Keratinocyte (primary cell): ENCODE measurements at regions not wholly inside any gene's neighbourhood (a gene's known extent, or its start where the extent isn't known, plus 50 kb on each side); places are given as distances from the start of the nearest gene placed in this dataset.

Experiments
- DNase-seq: peaks from one replicate; pipeline ENCODE4 v3.0.0-alpha.2; 2011; ENCODE audit warnings: low read depth, missing footprints, low spot score
- FAIRE-seq: peaks from 2 replicates; lab custom pipeline; 2011; peaks lifted over from hg19 to GRCh38; lab: Jason Lieb, UNC
- H2AFZ ChIP-seq: 2 replicates; pipeline ENCODE4 v1.6.0; 2012; ENCODE audit warnings: low read length, control low read depth, inconsistent platforms; ENCODE audit not compliant: control insufficient read depth
- H3K27ac ChIP-seq: 2 replicates; pipeline ENCODE4 v1.5.1; 2011; ENCODE audit warnings: low read length; ENCODE audit not compliant: control insufficient read depth, insufficient read depth
- H3K27me3 ChIP-seq: 3 replicates; pipeline ENCODE4 v1.6.0; 2011; ENCODE audit warnings: low read length; ENCODE audit not compliant: control insufficient read depth, insufficient read depth; ENCODE audit errors: extremely low read depth
- H3K36me3 ChIP-seq, 2 experiments: 2 replicates in 1 of 2; 3 replicates in 1 of 2; pipeline ENCODE4 v1.5.1; 2011; ENCODE audit warnings: low read length in 2 of 2, mild to moderate bottlenecking in 1 of 2; ENCODE audit not compliant: control insufficient read depth in 2 of 2, insufficient read depth in 2 of 2; ENCODE audit errors: extremely low read depth in 1 of 2
- H3K4me1 ChIP-seq: 3 replicates; pipeline ENCODE4 v1.5.1; 2011; ENCODE audit warnings: low read length; ENCODE audit not compliant: control insufficient read depth, insufficient read depth; ENCODE audit errors: extremely low read depth
- H3K4me2 ChIP-seq: 3 replicates; pipeline ENCODE4 v1.6.0; 2011; ENCODE audit warnings: low read depth, low read length; ENCODE audit not compliant: control insufficient read depth, insufficient read depth; ENCODE audit errors: extremely low read depth
- H3K4me3 ChIP-seq, 3 experiments: fragments of 200-600 bp in 1 of 3; sonication (generic) in 1 of 3; 2 replicates in 2 of 3; 3 replicates in 1 of 3; pipeline ENCODE4 v1.5.1; 2011 to 2016; ENCODE audit warnings: low read length in 3 of 3, mild to moderate bottlenecking in 3 of 3, control low read depth in 2 of 3, inconsistent platforms in 1 of 3, low read depth in 1 of 3, mixed read lengths in 1 of 3, mixed run types in 1 of 3, moderate library complexity in 1 of 3; ENCODE audit not compliant: control insufficient read depth in 2 of 3, insufficient read depth in 2 of 3; ENCODE audit errors: extremely low read depth in 1 of 3
- H3K79me2 ChIP-seq: 2 replicates; pipeline ENCODE4 v1.6.0; 2012; ENCODE audit warnings: low read length; ENCODE audit not compliant: control insufficient read depth, insufficient read depth
- H3K9ac ChIP-seq: 3 replicates; pipeline ENCODE4 v1.6.0; 2011; ENCODE audit warnings: low read length; ENCODE audit not compliant: control insufficient read depth, insufficient read depth; ENCODE audit errors: extremely low read depth
- H3K9me1 ChIP-seq: 3 replicates; pipeline ENCODE4 v1.6.0; 2011; ENCODE audit warnings: low read length; ENCODE audit not compliant: control insufficient read depth, insufficient read depth; ENCODE audit errors: extremely low read depth
- H3K9me3 ChIP-seq: 2 replicates; pipeline ENCODE4 v1.5.1; 2012; ENCODE audit warnings: low read depth, low read length; ENCODE audit not compliant: control insufficient read depth
- H4K20me1 ChIP-seq: 3 replicates; pipeline ENCODE4 v1.6.0; 2011; ENCODE audit warnings: low read length; ENCODE audit not compliant: control insufficient read depth, insufficient read depth; ENCODE audit errors: extremely low read depth
- EZH2 ChIP-seq: IDR thresholded peaks from one replicate; pipeline ENCODE4 v1.6.1; 2012; ENCODE audit warnings: inconsistent platforms, mild to moderate bottlenecking, low read length, moderate library complexity
- dilution Hi-C: fragments of 300-500 bp; cut with MboI; formaldehyde crosslinking; loops from one replicate; pipeline ENCODE4 v1.7.0; 2020; ENCODE audit warnings: low sequenced_read_pairs; ENCODE audit not compliant: extremely low pct_ligation_motif_present
- TF ChIP-seq, protein P1 (sequence below), 3 experiments: IDR thresholded peaks in 1 of 3; conservative IDR thresholded peaks in 1 of 3; optimal IDR thresholded peaks in 1 of 3; 2 replicates in 2 of 3; 3 replicates in 1 of 3; pipeline versions ENCODE3 to v1.5.1; 2011; ENCODE audit warnings: low read length in 3 of 3, mild to moderate bottlenecking in 3 of 3, moderate library complexity in 2 of 3, control low read depth in 1 of 3, inconsistent platforms in 1 of 3; ENCODE audit not compliant: insufficient read depth in 2 of 3; ENCODE audit errors: extremely low read depth in 1 of 3

GRCh38 chr2:75415731-75416130, 145.0 kb downstream of the EVA1A start:
- no peak for FAIRE-seq

GRCh38 chr2:75415111-75415626, 145.6 kb downstream of the EVA1A start:
- H3K9me3 ChIP-seq: no peaks in the 10 kb centered on the region
- H3K4me1 ChIP-seq: no peaks in the 10 kb centered on the region
- FAIRE-seq (no peak), DNase-seq (no peak)
- H3K27ac ChIP-seq: no peak overlapping the region
- dilution Hi-C loops: loop anchor here (25.0 kb wide), 1 partner anchor 178 kb away; no protein-coding TSS in a partner anchor
- peaks cover 2% of the 10 kb centered on the region for H3K27me3 ChIP-seq
- H3K9me1 ChIP-seq: no peaks in the 10 kb centered on the region
- no peaks in the 10 kb centered on the region for H3K79me2 ChIP-seq
- H2AFZ ChIP-seq: no peak overlapping the region
- H3K4me3 ChIP-seq: no peak overlapping the region
- H3K36me3 ChIP-seq: no peaks in the 10 kb centered on the region
- no peaks in the 10 kb centered on the region for H4K20me1 ChIP-seq
- TF ChIP-seq, protein P1, sequence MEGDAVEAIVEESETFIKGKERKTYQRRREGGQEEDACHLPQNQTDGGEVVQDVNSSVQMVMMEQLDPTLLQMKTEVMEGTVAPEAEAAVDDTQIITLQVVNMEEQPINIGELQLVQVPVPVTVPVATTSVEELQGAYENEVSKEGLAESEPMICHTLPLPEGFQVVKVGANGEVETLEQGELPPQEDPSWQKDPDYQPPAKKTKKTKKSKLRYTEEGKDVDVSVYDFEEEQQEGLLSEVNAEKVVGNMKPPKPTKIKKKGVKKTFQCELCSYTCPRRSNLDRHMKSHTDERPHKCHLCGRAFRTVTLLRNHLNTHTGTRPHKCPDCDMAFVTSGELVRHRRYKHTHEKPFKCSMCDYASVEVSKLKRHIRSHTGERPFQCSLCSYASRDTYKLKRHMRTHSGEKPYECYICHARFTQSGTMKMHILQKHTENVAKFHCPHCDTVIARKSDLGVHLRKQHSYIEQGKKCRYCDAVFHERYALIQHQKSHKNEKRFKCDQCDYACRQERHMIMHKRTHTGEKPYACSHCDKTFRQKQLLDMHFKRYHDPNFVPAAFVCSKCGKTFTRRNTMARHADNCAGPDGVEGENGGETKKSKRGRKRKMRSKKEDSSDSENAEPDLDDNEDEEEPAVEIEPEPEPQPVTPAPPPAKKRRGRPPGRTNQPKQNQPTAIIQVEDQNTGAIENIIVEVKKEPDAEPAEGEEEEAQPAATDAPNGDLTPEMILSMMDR (optimal IDR thresholded peaks at IDR 0.05 in 1 of 3, IDR thresholded peaks at IDR 0.05 in 1 of 3, conservative IDR thresholded peaks at IDR 0.05 in 1 of 3; ENCODE audit: extremely low read depth in 1 of 3, insufficient read depth in 2 of 3, low read length in 3 of 3): no peak
- TF ChIP-seq EZH2: no peak
- no peak overlapping the region for H3K4me2 ChIP-seq
- no peak overlapping the region for H3K9ac ChIP-seq

More at GRCh38 chr2:75415731-75416130, 145.0 kb downstream of the EVA1A start:
- H4K20me1 ChIP-seq: no peaks in the 10 kb centered on the region
- H3K9me3 ChIP-seq: no peaks in the 10 kb centered on the region
- no peak overlapping the region for H3K27ac ChIP-seq
- DNase-seq: no peak
- no peak overlapping the region for H3K4me3 ChIP-seq
- H3K36me3 ChIP-seq: no peaks in the 10 kb centered on the region
- H3K27me3 ChIP-seq: peaks cover 7% of the 10 kb centered on the region
- no peak overlapping the region for H2AFZ ChIP-seq
- no peak overlapping the region for H3K4me2 ChIP-seq
- dilution Hi-C loops: loop anchor here (25.0 kb wide), 1 partner anchor 178 kb away; no protein-coding TSS in a partner anchor
- no peaks in the 10 kb centered on the region for H3K9me1 ChIP-seq
- H3K79me2 ChIP-seq: no peaks in the 10 kb centered on the region
- no peak for TF ChIP-seq EZH2
- TF ChIP-seq, protein P1 (optimal IDR thresholded peaks at IDR 0.05 in 1 of 3, IDR thresholded peaks at IDR 0.05 in 1 of 3, conservative IDR thresholded peaks at IDR 0.05 in 1 of 3; ENCODE audit: extremely low read depth in 1 of 3, insufficient read depth in 2 of 3, low read length in 3 of 3): no peak
- no peaks in the 10 kb centered on the region for H3K4me1 ChIP-seq
- no peak overlapping the region for H3K9ac ChIP-seq
